HG03378 (cell line): ENCODE measurements at regions not wholly inside any gene's neighbourhood (a gene's known extent, or its start where the extent isn't known, plus 50 kb on each side); places are given as distances from the start of the nearest gene placed in this dataset.
"Not testable (repeated sequence)": the region's sequence is repeated elsewhere in the genome, so short reads cannot be mapped to it uniquely, and the experiment has no call there.

Experiments used
- ATAC-seq: cut with Tn5 transposase; IDR thresholded peaks from one replicate; pipeline ENCODE4 v1.9.1; 2021; ENCODE audit warnings: mild to moderate bottlenecking, moderate library complexity; ENCODE audit not compliant: unreplicated experiment

GRCh38 chr10:125605167-125605566 lies 77.8 kb downstream of the TEX36 start:
- ATAC-seq: no peak

DNA sequence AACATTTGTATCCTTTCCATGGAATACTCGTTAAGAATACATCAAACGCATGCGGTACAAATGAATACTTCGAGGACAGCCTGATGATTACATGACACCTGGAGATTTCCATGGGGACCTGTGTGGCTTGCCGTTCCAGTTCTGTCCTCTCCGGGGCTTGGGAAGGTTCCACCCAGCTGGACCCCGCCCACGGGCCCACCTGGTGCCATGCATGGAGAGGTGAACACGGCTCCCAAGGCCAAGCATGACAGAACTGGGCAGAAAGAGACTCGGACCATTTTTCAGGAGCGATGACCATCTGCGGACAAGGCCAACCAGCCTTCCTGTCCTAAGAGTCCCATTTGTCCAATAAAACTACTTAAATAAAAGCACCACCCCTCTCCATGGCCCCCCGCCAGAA lies 80.1 kb downstream of the TEX36 start:
- ATAC-seq: no peak

GRCh38 chr10:125599194-125599593 lies 83.8 kb downstream of the TEX36 start:
- no peak for ATAC-seq

DNA sequence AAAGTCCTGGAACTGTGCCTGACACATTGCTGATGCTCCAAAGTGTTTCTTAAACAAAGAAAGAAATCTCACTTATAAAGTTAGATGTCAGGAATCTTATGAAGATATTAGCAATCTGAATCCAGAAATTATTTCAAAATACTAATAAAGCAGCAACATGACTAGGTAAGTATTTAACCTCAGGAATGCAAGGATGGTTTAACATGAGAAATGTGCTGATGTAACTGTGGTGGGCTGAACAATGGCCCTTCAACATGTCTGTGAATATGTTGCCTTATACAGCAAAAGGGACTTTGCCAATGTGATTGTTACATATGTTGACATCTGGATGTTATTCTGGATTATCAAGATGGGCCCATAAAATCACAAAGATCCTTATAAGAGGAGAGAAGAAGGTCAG lies 87.1 kb downstream of the TEX36 start:
- no peak for ATAC-seq

DNA sequence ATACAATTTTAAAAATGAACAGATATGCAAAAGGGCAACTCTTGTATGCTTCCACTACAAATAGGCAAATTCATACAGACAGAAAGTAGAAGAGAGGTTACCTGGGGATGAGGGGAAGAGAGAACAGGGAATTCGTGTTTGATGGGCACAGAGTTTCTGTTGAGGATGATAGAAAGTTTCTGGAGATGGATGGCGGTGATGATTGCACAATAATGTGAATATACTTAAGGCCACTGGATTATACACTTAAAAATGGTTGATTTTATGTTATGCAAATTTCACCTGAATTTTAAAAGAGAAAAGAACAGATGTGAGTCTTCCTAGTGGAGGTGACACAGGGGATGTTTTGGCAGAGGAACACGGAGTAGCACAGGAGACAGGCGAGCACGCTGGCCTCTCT lies 89.3 kb downstream of the TEX36 start:
- no peak for ATAC-seq

DNA sequence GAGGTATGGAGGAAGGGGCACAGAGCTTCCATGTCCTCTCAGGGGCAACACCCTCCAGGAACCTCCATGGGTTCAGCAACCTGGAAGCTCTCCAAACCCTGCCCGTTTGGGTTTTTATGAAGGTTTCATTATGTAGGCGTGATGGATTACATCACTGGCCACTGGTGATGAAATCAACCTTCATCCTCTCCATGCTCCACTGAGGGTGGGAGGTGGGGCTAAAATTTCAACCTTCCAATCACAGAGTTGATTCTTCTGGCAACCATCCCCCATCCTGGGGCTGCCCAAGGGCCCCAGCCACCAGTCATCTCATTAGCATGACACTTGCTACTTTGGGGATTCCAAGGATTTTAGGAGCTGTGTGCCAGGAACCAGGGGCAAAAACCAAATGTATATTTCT lies 90.1 kb downstream of the TEX36 start:
- ATAC-seq: no peak

- ATAC-seq: no peak
Measured at GRCh38 chr10:125591886-125592285, 91.1 kb downstream of the TEX36 start.

- ATAC-seq: not testable (repeated sequence)
Measured at GRCh38 chr10:125588738-125589137, 94.2 kb downstream of the TEX36 start.

DNA sequence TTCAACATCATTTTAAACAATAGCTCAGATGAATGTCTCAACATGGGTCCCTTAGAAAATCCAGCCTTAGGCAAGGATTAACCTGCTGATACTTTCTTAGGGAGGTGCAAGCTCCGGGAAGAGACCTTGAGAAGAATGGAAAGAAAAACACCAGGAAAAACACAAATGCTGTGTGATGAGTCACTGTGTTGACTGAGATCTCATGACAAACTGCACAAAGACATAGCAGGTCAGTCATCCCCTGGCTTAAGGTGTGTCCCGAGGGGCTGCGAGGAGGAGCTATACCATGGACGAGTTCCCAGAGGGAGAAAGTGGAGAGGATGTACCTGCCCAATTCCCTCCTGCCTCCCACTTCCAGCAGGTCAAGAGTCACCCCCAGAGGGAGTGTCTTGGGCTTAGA lies 98.0 kb downstream of the TEX36 start:
- no peak for ATAC-seq

GRCh38 chr10:125578658-125579315 lies 104.2 kb downstream of the TEX36 start:
- no peak for ATAC-seq

- ATAC-seq: no peak
Measured at GRCh38 chr10:125575843-125576242, 107.1 kb downstream of the TEX36 start.

GRCh38 chr10:125568156-125568555 lies 114.8 kb downstream of the TEX36 start:
- no peak for ATAC-seq

DNA sequence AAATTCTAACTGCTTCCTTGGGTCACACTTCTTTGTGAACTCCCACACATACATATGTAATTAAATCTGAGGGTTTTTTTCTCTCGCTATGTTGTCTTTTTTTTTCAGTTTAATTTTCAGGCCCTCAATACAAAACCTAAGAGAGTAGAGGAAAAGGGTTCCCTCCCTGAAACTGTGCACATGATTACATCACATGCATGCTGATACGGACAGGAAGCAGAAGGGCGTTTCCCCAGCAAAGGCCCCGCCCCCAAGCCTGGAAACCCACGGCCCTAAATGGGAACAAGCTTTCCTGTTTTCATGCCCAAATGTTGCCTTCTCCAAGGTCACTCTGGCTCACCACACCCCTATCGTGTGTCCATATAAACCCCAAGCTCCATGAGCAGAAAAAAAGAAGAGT lies 115.4 kb downstream of the TEX36 start:
- ATAC-seq: no peak

DNA sequence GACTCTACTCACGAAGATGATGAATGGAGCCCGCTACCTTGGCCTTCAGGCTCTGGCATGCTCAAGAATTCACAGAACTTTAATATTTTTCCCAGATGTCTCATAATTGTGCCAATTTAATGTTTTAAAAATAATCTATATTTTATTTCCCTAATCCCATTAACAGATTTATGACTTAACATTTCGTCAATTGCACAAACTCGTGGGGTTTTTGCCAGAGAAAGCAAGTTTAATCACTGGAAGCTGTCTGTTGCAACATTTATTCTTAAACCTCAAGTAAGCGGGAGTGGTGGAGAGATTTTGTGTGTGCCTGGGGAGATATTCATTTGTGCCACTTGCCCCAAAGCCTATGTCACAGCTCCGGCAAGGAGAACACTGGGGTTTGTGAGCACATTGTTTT lies 117.9 kb downstream of the TEX36 start:
- ATAC-seq: no peak

DNA sequence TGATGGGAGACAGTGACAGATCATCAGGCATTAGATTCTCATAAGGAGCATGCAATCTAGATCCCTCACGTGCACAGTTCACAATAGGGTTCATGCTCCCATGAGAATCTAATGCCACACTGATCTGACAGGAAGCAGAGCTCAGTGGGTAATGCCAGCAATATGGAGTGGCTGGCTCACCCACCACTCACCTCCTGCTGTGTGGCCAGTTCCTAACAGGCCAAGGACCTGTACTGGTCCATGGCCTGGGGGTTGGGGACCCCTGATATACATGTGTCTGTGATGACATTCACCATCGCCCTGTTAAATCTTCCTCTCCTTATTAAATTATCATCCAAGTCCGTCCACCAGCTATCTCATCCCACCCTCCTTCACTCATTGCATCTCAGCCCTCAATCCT lies 118.4 kb downstream of the TEX36 start:
- ATAC-seq: no peak

- ATAC-seq: no peak
Measured at GRCh38 chr10:125562737-125563136, 120.2 kb downstream of the TEX36 start.

GRCh38 chr10:125560947-125561346 lies 122.0 kb downstream of the TEX36 start:
- no peak for ATAC-seq

GRCh38 chr10:125559210-125559609 lies 123.8 kb downstream of the TEX36 start:
- ATAC-seq: peak; percentile 99

GRCh38 chr10:125557801-125558505 lies 125.0 kb downstream of the TEX36 start:
- ATAC-seq: no peak

- ATAC-seq: no peak
Measured at GRCh38 chr10:125557311-125557710, 125.7 kb downstream of the TEX36 start.

- ATAC-seq: no peak
Measured at GRCh38 chr10:125556882-125557281, 126.1 kb downstream of the TEX36 start.

DNA sequence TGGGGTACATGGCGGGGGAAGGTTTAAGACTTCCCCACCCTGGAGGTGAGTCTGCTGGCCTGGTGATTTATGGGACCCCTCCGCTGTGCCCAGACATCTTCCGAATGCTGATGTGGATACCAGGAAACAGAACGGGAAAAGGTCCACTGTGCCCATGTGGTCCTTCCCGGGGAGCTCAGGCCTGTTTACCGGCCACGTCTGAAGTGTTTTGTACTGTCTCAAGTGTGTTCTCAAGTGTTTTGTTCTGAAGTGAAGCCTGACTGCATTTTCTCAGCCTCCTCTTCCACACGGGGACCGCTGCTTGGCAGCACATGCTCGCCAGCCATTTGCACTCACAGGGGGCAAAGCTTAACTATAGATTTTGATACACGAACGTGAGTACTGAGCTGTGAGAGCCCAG lies 127.2 kb downstream of the TEX36 start:
- no peak for ATAC-seq

- no peak for ATAC-seq
Measured at GRCh38 chr10:125555267-125555666, 127.7 kb downstream of the TEX36 start.
